ENCODE measurements at regions not wholly inside any gene's neighbourhood (a gene's known extent, or its start where the extent isn't known, plus 50 kb on each side); places are given as distances from the start of the nearest gene placed in this dataset.

- no peak for DNase-seq
Observed at GRCh38 chr15:94691169-94691568, 459.8 kb downstream of the MCTP2 start.

- DNase-seq, result no peak
Observed at GRCh38 chr15:94692710-94693109, 461.3 kb downstream of the MCTP2 start.

GRCh38 chr15:94700211-94700610, 468.9 kb downstream of the MCTP2 start:
- DNase-seq, result no peak

- DNase-seq, result no peak
Observed at GRCh38 chr15:94701281-94701985, 470.1 kb downstream of the MCTP2 start.

GRCh38 chr15:94703596-94703995, 472.2 kb downstream of the MCTP2 start:
- no peak for DNase-seq

GRCh38 chr15:94704421-94704820, 473.1 kb downstream of the MCTP2 start:
- no peak for DNase-seq

GRCh38 chr15:94704946-94705345, 473.6 kb downstream of the MCTP2 start:
- no peak for DNase-seq

GRCh38 chr15:94709319-94709718, 478.0 kb downstream of the MCTP2 start:
- no peak for DNase-seq

GRCh38 chr15:94722024-94722636, 490.8 kb downstream of the MCTP2 start:
- no peak for DNase-seq

GRCh38 chr15:94723801-94724200, 492.4 kb downstream of the MCTP2 start:
- DNase-seq, result no peak

- no peak for DNase-seq
Observed at GRCh38 chr15:94731286-94731685, 499.9 kb downstream of the MCTP2 start.

GRCh38 chr15:94734460-94734859, 503.1 kb downstream of the MCTP2 start:
- no peak for DNase-seq

GRCh38 chr15:94736236-94736635, 504.9 kb downstream of the MCTP2 start:
- no peak for DNase-seq

GRCh38 chr15:94739639-94740038, 508.3 kb downstream of the MCTP2 start:
- no peak for DNase-seq

GRCh38 chr15:94740469-94740868, 509.1 kb downstream of the MCTP2 start:
- no peak for DNase-seq

GRCh38 chr15:94743668-94744067, 512.3 kb downstream of the MCTP2 start:
- no peak for DNase-seq

GRCh38 chr15:94744080-94744793, 512.9 kb downstream of the MCTP2 start:
- no peak for DNase-seq

GRCh38 chr15:94745371-94745770, 514.0 kb downstream of the MCTP2 start:
- no peak for DNase-seq

- DNase-seq, result no peak
Observed at GRCh38 chr15:94747510-94747909, 516.1 kb downstream of the MCTP2 start.

- DNase-seq, result no peak
Observed at GRCh38 chr15:94749811-94750617, 518.7 kb downstream of the MCTP2 start.

- no peak for DNase-seq
Observed at GRCh38 chr15:94760348-94760747, 529.0 kb downstream of the MCTP2 start.

- no peak for DNase-seq
Observed at GRCh38 chr15:94761574-94761973, 530.2 kb downstream of the MCTP2 start.

GRCh38 chr15:94769089-94769488, 537.7 kb downstream of the MCTP2 start:
- no peak for DNase-seq

Measured in suppressor macrophage treated with lipopolysaccharide for 4 hours (primary cell).